PC-9 (cell line): ENCODE measurements at regions not wholly inside any gene's neighbourhood (a gene's known extent, or its start where the extent isn't known, plus 50 kb on each side); places are given as distances from the start of the nearest gene placed in this dataset.

ENCODE experiments used
- CTCF ChIP-seq: fragments of 200-600 bp; sonication (generic); conservative IDR thresholded peaks from 2 replicates; pipeline ENCODE4 v1.6.1; 2017; ENCODE audit warnings: mixed run types, antibody characterized with exemption, mild to moderate bottlenecking, moderate library complexity
- EZH2 ChIP-seq: fragments of 200-600 bp; sonication (generic); IDR thresholded peaks from 2 replicates; pipeline ENCODE4 v1.8.0; 2017; ENCODE audit warnings: antibody characterized with exemption, low read depth

- TF ChIP-seq EZH2 (no peak), CTCF (no peak)
Observed at GRCh38 chr21:17139696-17140095, 373.1 kb upstream of the CXADR start.
